ENCODE measurements at regions not wholly inside any gene's neighbourhood (a gene's known extent, or its start where the extent isn't known, plus 50 kb on each side); places are given as distances from the start of the nearest gene placed in this dataset.

- TF ChIP-seq CTCF (IDR thresholded peaks at IDR 0.05) = no peak
These were observed 404.0 kb downstream of the ADCYAP1 start for GRCh38 chr18:1308686-1309085.

- no peak for TF ChIP-seq CTCF (IDR thresholded peaks at IDR 0.05)
These were observed 406.7 kb downstream of the ADCYAP1 start for GRCh38 chr18:1311376-1311775.

GRCh38 chr18:1350931-1351450 is 446.3 kb downstream of the ADCYAP1 start:
- TF ChIP-seq CTCF (IDR thresholded peaks at IDR 0.05) = no peak

- TF ChIP-seq CTCF (IDR thresholded peaks at IDR 0.05) = no peak
These were observed 448.4 kb downstream of the ADCYAP1 start for GRCh38 chr18:1353025-1353424.

GRCh38 chr18:1357724-1358123 is 453.1 kb downstream of the ADCYAP1 start:
- TF ChIP-seq CTCF (IDR thresholded peaks at IDR 0.05) = no peak

GRCh38 chr18:1361936-1362335 is 457.3 kb downstream of the ADCYAP1 start:
- no peak for TF ChIP-seq CTCF (IDR thresholded peaks at IDR 0.05)

GRCh38 chr18:1370552-1370951 is 465.9 kb downstream of the ADCYAP1 start:
- no peak for TF ChIP-seq CTCF (IDR thresholded peaks at IDR 0.05)

- no peak for TF ChIP-seq CTCF (IDR thresholded peaks at IDR 0.05)
These were observed 467.1 kb downstream of the ADCYAP1 start for GRCh38 chr18:1371724-1372123.

All from LNCAP (cell line).